OCI-LY7 (cell line): ENCODE measurements at regions not wholly inside any gene's neighbourhood (a gene's known extent, or its start where the extent isn't known, plus 50 kb on each side); places are given as distances from the start of the nearest gene placed in this dataset.

ENCODE experiments used
- BruUV-seq: library from RNA; stranded (reverse); fragments of 400-500 nt; replicated peaks from 2 replicates; lab custom pipeline; 2021; lab: Mats Ljungman, UMichigan
- CTCF ChIA-PET: fragments of 300-600 bp; sonication (Branson Sonifier 250); formaldehyde crosslinking; loops from one replicate; lab custom pipeline; 2022; ENCODE audit warnings: antibody characterized with exemption; ENCODE audit not compliant: unreplicated experiment; lab: Charles Lee
- POLR2A ChIA-PET: fragments of 300-600 bp; sonication (Branson Sonifier 250); formaldehyde crosslinking; loops from one replicate; lab custom pipeline; 2022; ENCODE audit warnings: antibody characterized with exemption; lab: Charles Lee
- DNase-seq: peaks from one replicate; pipeline ENCODE4 v3.0.0-alpha.2; 2015; ENCODE audit warnings: low spot score
- H2AFZ ChIP-seq: fragments of 200-600 bp; sonication (generic), shearing (Covaris generic); 2 replicates; pipeline ENCODE4 v1.6.1; 2014; ENCODE audit warnings: mild to moderate bottlenecking, antibody characterized with exemption, low read length, moderate library complexity
- H3K27ac ChIP-seq: fragments of 200-600 bp; sonication (generic); 2 replicates; pipeline ENCODE4 v1.5.1; 2014; ENCODE audit warnings: mixed run types, low read depth, mild to moderate bottlenecking, moderate library complexity, low read length, inconsistent platforms; ENCODE audit not compliant: poor library complexity, severe bottlenecking
- H3K36me3 ChIP-seq: fragments of 200-600 bp; sonication (generic); 2 replicates; pipeline ENCODE4 v1.6.1; 2014; ENCODE audit warnings: mild to moderate bottlenecking, antibody characterized with exemption, low read length, moderate library complexity, mixed read lengths; ENCODE audit not compliant: insufficient read depth
- H3K4me1 ChIP-seq: fragments of 200-600 bp; sonication (generic); 2 replicates; pipeline ENCODE4 v1.5.1; 2014; ENCODE audit warnings: mild to moderate bottlenecking, low read length; ENCODE audit not compliant: insufficient read depth, poor library complexity, severe bottlenecking
- H3K4me2 ChIP-seq: fragments of 200-600 bp; sonication (generic); 2 replicates; pipeline ENCODE4 v1.6.1; 2014; ENCODE audit warnings: mild to moderate bottlenecking, low read length
- H3K4me3 ChIP-seq: fragments of 200-600 bp; sonication (generic); 2 replicates; pipeline ENCODE4 v1.5.1; 2014; ENCODE audit warnings: mild to moderate bottlenecking, low read depth, low read length; ENCODE audit not compliant: poor library complexity, severe bottlenecking
- H3K79me2 ChIP-seq: fragments of 200-600 bp; sonication (generic); 2 replicates; pipeline ENCODE4 v1.6.1; 2016; ENCODE audit warnings: low read depth, mild to moderate bottlenecking, low read length, moderate library complexity, mixed read lengths; ENCODE audit not compliant: insufficient read depth
- H3K9me2 ChIP-seq: fragments of 200-600 bp; sonication (generic); 2 replicates; pipeline ENCODE4 v1.6.1; 2016; ENCODE audit warnings: mild to moderate bottlenecking, low read length, mixed read lengths; ENCODE audit not compliant: insufficient read depth
- H3K9me3 ChIP-seq: fragments of 200-600 bp; sonication (generic); 2 replicates; pipeline ENCODE4 v1.6.1; 2014; ENCODE audit warnings: mild to moderate bottlenecking, mixed run types, low read length, mixed read lengths
- H4K20me1 ChIP-seq: fragments of 200-600 bp; sonication (generic); 2 replicates; pipeline ENCODE4 v1.6.1; 2014; ENCODE audit warnings: mild to moderate bottlenecking, antibody characterized with exemption, low read length, moderate library complexity, mixed read lengths; ENCODE audit not compliant: insufficient read depth
- CTCF ChIP-seq: fragments of 200-600 bp; sonication (generic); conservative IDR thresholded peaks from 2 replicates; pipeline ENCODE4 v1.5.1; 2014; ENCODE audit warnings: mild to moderate bottlenecking, antibody characterized with exemption, low read length, moderate library complexity, mixed read lengths
- EZH2phosphoT487 ChIP-seq: fragments of 200-600 bp; sonication (generic); IDR thresholded peaks from 2 replicates; pipeline ENCODE4 v1.6.1; 2018; ENCODE audit warnings: low read depth, borderline replicate concordance, mild to moderate bottlenecking, mixed run types, antibody characterized with exemption, low read length, moderate library complexity, mixed read lengths
- intact Hi-C: fragments of 100-400 bp; cut with micrococcal nuclease; formaldehyde crosslinking; loops from one replicate; pipeline ENCODE4 v1.10.0; 2022; ENCODE audit not compliant: unreplicated experiment

GRCh38 chrX:39398963-39399261, 597.7 kb downstream of the MID1IP1 start:
- Histone ChIP-seq H3K4me2 (no peak overlapping the region), H2AFZ (no peak overlapping the region), H3K4me1 (no peaks in the 10 kb centered on the region), H3K36me3 (no peaks in the 10 kb centered on the region), H3K27ac (no peak overlapping the region), H3K4me3 (no peak overlapping the region), H3K9me3 (no peaks in the 10 kb centered on the region), H3K79me2 (no peaks in the 10 kb centered on the region), H3K9me2 (no peaks in the 10 kb centered on the region), H4K20me1 (no peaks in the 10 kb centered on the region)
- TF ChIP-seq EZH2phosphoT487: no peak
- no peak for TF ChIP-seq CTCF
- ChIA-PET CTCF (no interaction called here), POLR2A (no interaction called here)
- intact Hi-C loops: no loop called here
- no peak for DNase-seq
- BruUV-seq: no TSS peak

- no peaks in the 10 kb centered on the region for H3K79me2 ChIP-seq
- H2AFZ ChIP-seq: no peak overlapping the region
- no peak overlapping the region for H3K4me3 ChIP-seq
- TF ChIP-seq CTCF: no peak
- no peak for TF ChIP-seq EZH2phosphoT487
- no peaks in the 10 kb centered on the region for H3K9me3 ChIP-seq
- ChIA-PET POLR2A (no interaction called here), CTCF (no interaction called here)
- H3K4me2 ChIP-seq: no peak overlapping the region
- intact Hi-C loops: no loop called here
- H3K9me2 ChIP-seq: no peaks in the 10 kb centered on the region
- no peaks in the 10 kb centered on the region for H3K36me3 ChIP-seq
- no TSS peak for BruUV-seq
- no peaks in the 10 kb centered on the region for H3K4me1 ChIP-seq
- no peak for DNase-seq
- no peak overlapping the region for H3K27ac ChIP-seq
- H4K20me1 ChIP-seq: no peaks in the 10 kb centered on the region
These were observed 598.1 kb downstream of the MID1IP1 start for GRCh38 chrX:39399387-39399786.

- no TSS peak for BruUV-seq
- ChIA-PET CTCF (no interaction called here), POLR2A (no interaction called here)
- TF ChIP-seq CTCF: no peak
- no peak for TF ChIP-seq EZH2phosphoT487
- no peaks in the 10 kb centered on the region for H3K79me2 ChIP-seq
- DNase-seq: no peak
- no peak overlapping the region for H3K4me3 ChIP-seq
- no peaks in the 10 kb centered on the region for H4K20me1 ChIP-seq
- no peak overlapping the region for H2AFZ ChIP-seq
- no peaks in the 10 kb centered on the region for H3K9me2 ChIP-seq
- intact Hi-C loops: no loop called here
- H3K27ac ChIP-seq: no peak overlapping the region
- H3K4me1 ChIP-seq: no peaks in the 10 kb centered on the region
- no peaks in the 10 kb centered on the region for H3K9me3 ChIP-seq
- no peak overlapping the region for H3K4me2 ChIP-seq
- H3K36me3 ChIP-seq: no peaks in the 10 kb centered on the region
These were observed 600.3 kb downstream of the MID1IP1 start for GRCh38 chrX:39401483-39402110.
